ENCODE measurements at regions not wholly inside any gene's neighbourhood (a gene's known extent, or its start where the extent isn't known, plus 50 kb on each side); places are given as distances from the start of the nearest gene placed in this dataset.

DNA sequence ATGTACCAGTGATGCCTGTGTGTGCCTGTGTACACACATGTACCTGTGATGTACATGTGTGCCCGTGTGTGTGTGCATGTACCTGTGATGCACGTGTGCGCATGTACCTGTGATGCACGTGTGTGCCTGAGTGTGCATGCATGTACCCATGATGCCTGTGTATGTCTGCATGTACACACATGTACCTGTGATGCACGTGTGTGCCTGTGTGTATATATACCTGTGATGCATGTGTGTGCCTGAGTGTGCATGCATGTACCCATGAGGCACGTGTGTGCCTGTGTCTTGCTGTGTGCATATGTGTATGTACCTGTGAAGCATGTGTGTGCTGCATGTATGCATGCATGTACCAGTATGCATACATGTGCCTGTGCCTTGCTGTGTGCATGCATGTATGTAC is 419.0 kb downstream of the IRX2 start:
- TF ChIP-seq POLR2A (IDR thresholded peaks at IDR 0.05; ENCODE audit: low read depth, low read length) (no peak), CTCF (IDR thresholded peaks at IDR 0.05; ENCODE audit: extremely low read depth in 1 of 2, insufficient read depth in 1 of 2, low read depth in 1 of 2, low read length in 2 of 2) (no peak)

Measured in endothelial cell of umbilical vein (primary cell).